ENCODE measurements at regions not wholly inside any gene's neighbourhood (a gene's known extent, or its start where the extent isn't known, plus 50 kb on each side); places are given as distances from the start of the nearest gene placed in this dataset.

- TF ChIP-seq POLR2AphosphoS5 (IDR thresholded peaks at IDR 0.05; ENCODE audit: low read depth, low read length) (no peak), POLR2A (IDR thresholded peaks at IDR 0.05; ENCODE audit: low read depth, low read length) (no peak)
Observed at GRCh38 chr14:55869397-55870049, 248.7 kb upstream of the PELI2 start.
